Urinary bladder (tissue), 3 donors: ENCODE measurements at regions not wholly inside any gene's neighbourhood (a gene's known extent, or its start where the extent isn't known, plus 50 kb on each side); places are given as distances from the start of the nearest gene placed in this dataset.

ENCODE experiments used
- DNase-seq: peaks from one replicate; pipeline ENCODE4 v3.0.0-alpha.2; 2015; ENCODE audit errors: extremely low spot score
- H3K27ac ChIP-seq: one replicate; pipeline ENCODE4 v1.5.1; 2013; ENCODE audit warnings: low read depth, mild to moderate bottlenecking, moderate library complexity
- H3K36me3 ChIP-seq: one replicate; pipeline ENCODE4 v1.6.1; 2013; ENCODE audit warnings: mild to moderate bottlenecking, moderate library complexity; ENCODE audit not compliant: insufficient read depth
- H3K4me1 ChIP-seq: one replicate; pipeline ENCODE4 v1.6.1; 2013; ENCODE audit warnings: mild to moderate bottlenecking, moderate library complexity; ENCODE audit not compliant: insufficient read depth
- H3K4me3 ChIP-seq: one replicate; pipeline ENCODE4 v1.5.1; 2013; ENCODE audit warnings: low read depth, low read length
- WGBS: extraction: QIAGEN DNeasy Blood & Tissue Kit; methylation state at CpG from one replicate; pipeline ENCODE4 v1.1.7; 2013; 5-methylcytosine and 5-hydroxymethylcytosine counted together
- donor health status: healthy with polysubstance abuse.
- donor health status: healthy.

DNA sequence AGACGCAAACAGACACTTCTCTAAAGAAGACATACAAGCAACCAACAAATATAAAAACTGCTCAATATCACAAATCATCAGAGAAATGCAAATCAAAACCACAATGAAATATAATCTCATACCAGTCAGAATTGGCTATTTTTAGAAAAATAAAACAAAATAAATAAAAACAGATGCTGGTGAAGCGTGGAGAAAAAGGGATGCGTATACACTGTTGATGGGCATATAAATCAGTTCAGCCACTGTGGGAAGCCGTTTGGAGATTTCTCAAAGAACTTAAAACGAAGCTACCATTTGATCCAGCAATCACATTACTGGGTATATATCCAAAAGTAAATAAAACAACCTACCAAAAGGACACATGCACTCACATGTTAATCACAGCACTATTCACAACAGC lies 206.2 kb downstream of the HNMT start:
- no peaks in the 10 kb centered on the region for H3K36me3 ChIP-seq
- no peak overlapping the region for H3K4me3 ChIP-seq
- H3K4me1 ChIP-seq, result no peaks in the 10 kb centered on the region
- 66% methylated on average over 5 of the region's 5 CpGs for WGBS
- no peak overlapping the region for H3K27ac ChIP-seq
- DNase-seq, result no peak

- Histone ChIP-seq H3K4me1 (no peaks in the 10 kb centered on the region), H3K27ac (no peak overlapping the region), H3K4me3 (no peak overlapping the region), H3K36me3 (no peaks in the 10 kb centered on the region)
- WGBS, result 45% methylated on average over 3 of the region's 3 CpGs
- no peak for DNase-seq
Measured at GRCh38 chr2:138171244-138171643, 207.0 kb downstream of the HNMT start.

DNA sequence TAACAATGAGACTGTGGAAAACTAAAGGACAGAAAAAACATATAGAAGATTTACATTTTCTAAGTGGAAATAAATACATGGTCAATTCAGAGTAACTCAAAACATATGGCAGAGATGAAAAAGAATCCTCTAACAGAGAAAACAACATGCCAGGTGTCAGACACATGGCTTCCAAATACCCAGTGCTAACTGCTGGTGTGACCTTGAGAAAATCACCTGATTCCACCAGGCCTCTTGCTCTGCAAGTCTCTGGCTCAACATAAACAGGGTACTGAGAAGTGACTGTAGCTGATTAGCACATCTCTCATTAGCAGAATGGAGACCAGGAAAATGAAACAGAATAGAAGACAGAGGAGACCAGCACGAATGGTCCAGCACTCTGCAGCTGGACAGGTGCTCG lies 210.8 kb downstream of the HNMT start:
- Histone ChIP-seq H3K27ac (no peak overlapping the region), H3K4me1 (no peaks in the 10 kb centered on the region), H3K36me3 (no peaks in the 10 kb centered on the region), H3K4me3 (no peak overlapping the region)
- DNase-seq, result no peak
- WGBS, result 94% methylated on average over 2 of the region's 2 CpGs

DNA sequence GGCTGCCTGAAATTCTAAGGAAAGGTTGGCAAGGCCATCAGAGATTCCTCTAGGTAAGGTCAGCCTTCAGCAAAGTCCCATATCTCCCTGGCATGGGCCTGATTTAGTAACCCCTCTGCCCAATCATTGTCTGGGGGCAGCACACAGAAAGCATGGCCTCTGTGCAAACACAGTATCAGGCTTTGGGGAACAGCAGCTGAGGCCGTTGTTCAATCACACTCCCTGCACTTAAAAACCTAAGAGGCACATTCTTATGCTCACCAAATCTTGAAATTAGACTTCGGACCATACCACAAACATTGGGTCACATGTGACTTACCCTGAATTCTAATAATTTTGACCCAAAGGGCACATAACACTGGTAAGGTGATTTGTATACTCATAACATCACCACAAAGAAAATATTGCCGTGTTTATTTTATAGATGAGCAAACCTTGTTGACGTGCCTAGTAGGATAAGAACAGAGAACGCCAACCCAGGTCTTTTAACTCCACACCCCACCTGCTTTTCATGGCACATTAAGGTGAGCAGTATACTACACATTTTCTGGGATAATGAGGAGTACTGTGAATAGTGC lies 212.7 kb downstream of the HNMT start:
- Histone ChIP-seq H3K36me3 (no peaks in the 10 kb centered on the region), H3K27ac (no peak overlapping the region), H3K4me3 (no peak overlapping the region), H3K4me1 (no peaks in the 10 kb centered on the region)
- no peak for DNase-seq
- WGBS, result 87% methylated on average over 5 of the region's 5 CpGs

DNA sequence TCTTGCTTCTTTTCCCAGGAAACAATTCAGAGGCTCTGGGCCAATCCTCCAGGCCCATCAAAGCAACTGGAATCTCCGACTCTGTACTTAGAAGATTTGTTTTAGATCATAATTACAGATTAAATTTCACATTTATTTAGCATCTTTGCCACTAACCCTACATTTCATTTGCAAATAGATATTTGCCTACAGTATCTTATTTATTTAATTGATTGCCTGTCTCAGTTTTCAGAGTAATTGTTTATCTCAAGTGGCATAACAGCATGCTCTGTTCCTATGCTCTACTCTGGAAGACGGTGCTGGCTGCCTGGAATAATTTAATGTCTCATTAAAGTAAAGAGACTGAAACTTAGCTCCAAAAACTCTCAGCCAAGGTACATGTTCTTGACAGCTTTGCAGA lies 213.4 kb downstream of the HNMT start:
- no peak overlapping the region for H3K27ac ChIP-seq
- H3K4me3 ChIP-seq, result no peak overlapping the region
- no peaks in the 10 kb centered on the region for H3K36me3 ChIP-seq
- H3K4me1 ChIP-seq, result no peaks in the 10 kb centered on the region
- 53% methylated on average over 2 of the region's 2 CpGs for WGBS
- no peak for DNase-seq

GRCh38 chr2:138180692-138181386 lies 216.6 kb downstream of the HNMT start:
- no peak overlapping the region for H3K4me3 ChIP-seq
- DNase-seq, result no peak
- H3K36me3 ChIP-seq, result no peaks in the 10 kb centered on the region
- H3K27ac ChIP-seq, result no peak overlapping the region
- no peaks in the 10 kb centered on the region for H3K4me1 ChIP-seq

DNA sequence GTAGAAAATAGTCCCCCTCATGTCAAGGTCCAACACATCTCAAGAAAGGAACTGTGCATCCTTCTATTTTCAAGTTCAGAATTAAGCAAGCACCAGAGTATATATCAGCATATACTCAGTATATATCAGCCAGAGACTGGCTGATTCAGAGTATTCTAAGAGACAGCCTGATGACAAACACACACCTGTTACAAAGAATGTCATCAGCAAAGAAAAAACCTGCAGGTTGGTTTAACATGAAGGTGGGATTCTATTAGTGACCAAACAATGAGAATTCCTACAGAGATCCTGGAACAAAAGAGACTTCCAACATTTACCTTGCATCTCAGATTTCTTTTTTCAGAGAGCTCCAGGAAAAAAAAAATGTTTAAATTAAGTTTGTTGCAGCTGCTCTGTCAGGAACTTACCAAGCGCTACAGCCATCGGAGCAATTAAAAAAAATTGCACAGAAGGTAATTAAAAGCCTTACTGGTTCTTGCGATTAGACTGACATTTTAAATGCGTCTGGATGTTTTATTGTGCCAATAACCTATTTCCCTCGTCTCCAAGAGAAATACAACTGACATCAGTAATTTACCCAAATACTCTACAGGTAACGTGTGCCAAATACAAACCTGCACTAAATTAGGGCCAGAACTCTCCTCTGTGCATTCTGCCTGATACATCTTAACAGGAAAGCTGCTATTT lies 218.1 kb downstream of the HNMT start:
- no peak overlapping the region for H3K4me3 ChIP-seq
- 78% methylated on average over 6 of the region's 6 CpGs for WGBS
- no peaks in the 10 kb centered on the region for H3K4me1 ChIP-seq
- DNase-seq, result no peak
- no peak overlapping the region for H3K27ac ChIP-seq
- H3K36me3 ChIP-seq, result no peaks in the 10 kb centered on the region

DNA sequence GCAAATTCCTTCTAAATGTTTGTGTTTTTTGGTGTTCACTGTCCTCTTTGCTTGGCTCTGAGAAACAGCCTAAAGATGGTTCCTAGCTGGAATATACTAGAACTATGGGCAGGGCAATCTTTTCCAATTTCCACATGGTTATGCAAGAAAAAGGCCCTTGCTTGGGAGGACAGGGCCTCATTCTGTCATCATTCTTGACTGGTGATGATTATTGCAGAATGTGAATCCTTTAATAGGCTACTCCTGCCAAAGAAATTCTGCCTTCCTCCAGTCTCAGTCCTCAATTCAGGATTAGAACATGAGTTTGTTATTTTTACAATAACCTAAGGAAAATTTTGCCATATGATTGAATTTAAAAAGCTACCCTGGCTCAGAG lies 218.7 kb downstream of the HNMT start:
- Histone ChIP-seq H3K4me1 (no peaks in the 10 kb centered on the region), H3K4me3 (no peak overlapping the region), H3K36me3 (no peaks in the 10 kb centered on the region), H3K27ac (no peak overlapping the region)
- no peak for DNase-seq

GRCh38 chr2:138183705-138184104 lies 219.4 kb downstream of the HNMT start:
- no peak for DNase-seq
- H3K4me3 ChIP-seq, result no peak overlapping the region
- 85% methylated on average over 2 of the region's 2 CpGs for WGBS
- no peaks in the 10 kb centered on the region for H3K36me3 ChIP-seq
- no peak overlapping the region for H3K27ac ChIP-seq
- no peaks in the 10 kb centered on the region for H3K4me1 ChIP-seq

DNA sequence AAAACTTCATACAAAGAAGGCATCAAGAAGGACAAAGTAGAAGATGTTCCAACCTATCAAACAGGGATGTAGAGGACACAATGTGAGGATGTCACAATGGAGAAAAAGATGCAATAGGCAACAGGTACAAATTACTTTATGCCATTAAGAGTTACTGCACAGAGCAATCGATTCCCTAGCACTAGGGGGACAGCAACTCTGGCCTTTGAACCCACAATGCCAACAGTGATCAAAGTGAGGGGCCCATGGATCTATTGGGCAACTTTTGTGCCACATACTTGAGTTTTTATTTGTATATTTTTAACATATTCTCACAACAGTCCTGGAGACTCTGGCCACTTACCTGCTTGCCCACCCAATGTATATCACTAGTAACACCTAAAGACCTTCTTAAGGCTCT lies 220.2 kb downstream of the HNMT start:
- no peak for DNase-seq
- Histone ChIP-seq H3K27ac (no peak overlapping the region), H3K4me1 (no peaks in the 10 kb centered on the region), H3K36me3 (no peaks in the 10 kb centered on the region), H3K4me3 (no peak overlapping the region)
- WGBS, result 94% methylated on average over 1 of the region's 1 CpG

DNA sequence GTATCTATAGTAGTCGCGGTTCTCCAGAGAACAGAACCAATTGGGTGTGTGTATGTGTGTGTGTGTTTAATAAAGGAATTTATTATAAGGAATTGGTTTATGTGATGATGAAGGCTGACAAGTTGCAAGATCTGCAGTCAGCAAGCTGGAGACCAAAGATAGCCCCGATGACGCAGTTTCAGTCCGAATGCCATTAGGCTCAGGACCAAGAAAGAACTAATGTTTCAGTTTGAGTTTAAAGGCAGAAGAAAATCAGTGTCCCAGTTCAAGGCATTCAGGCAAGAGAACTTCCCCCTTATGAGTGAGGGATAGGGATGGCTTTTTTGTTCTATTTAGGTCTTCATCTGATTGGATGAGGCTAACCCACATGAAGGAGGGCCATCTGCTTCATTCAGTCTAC lies 221.6 kb downstream of the HNMT start:
- no peak for DNase-seq
- Histone ChIP-seq H3K27ac (no peak overlapping the region), H3K4me3 (no peak overlapping the region), H3K36me3 (no peaks in the 10 kb centered on the region), H3K4me1 (no peaks in the 10 kb centered on the region)
- WGBS, result 92% methylated on average over 5 of the region's 5 CpGs

- H3K36me3 ChIP-seq, result no peaks in the 10 kb centered on the region
- DNase-seq, result no peak
- H3K4me1 ChIP-seq, result no peaks in the 10 kb centered on the region
- 89% methylated on average over 5 of the region's 5 CpGs for WGBS
- no peak overlapping the region for H3K4me3 ChIP-seq
- H3K27ac ChIP-seq, result no peak overlapping the region
Measured at GRCh38 chr2:138187221-138187620, 222.9 kb downstream of the HNMT start.

- WGBS, result 94% methylated on average over 2 of the region's 2 CpGs
Measured at GRCh38 chr2:138190999-138191398, 226.7 kb downstream of the HNMT start.

GRCh38 chr2:138193416-138194213 lies 229.3 kb downstream of the HNMT start:
- Histone ChIP-seq H3K27ac (no peak overlapping the region), H3K4me1 (no peaks in the 10 kb centered on the region), H3K36me3 (no peaks in the 10 kb centered on the region), H3K4me3 (no peak overlapping the region)
- no peak for DNase-seq
- WGBS, result 84% methylated on average over 8 of the region's 8 CpGs

More at GRCh38 chr2:138190999-138191398, 226.7 kb downstream of the HNMT start:
- DNase-seq, result no peak
- H3K27ac ChIP-seq, result no peak overlapping the region
- no peak overlapping the region for H3K4me3 ChIP-seq
- no peaks in the 10 kb centered on the region for H3K36me3 ChIP-seq
- no peaks in the 10 kb centered on the region for H3K4me1 ChIP-seq
